MCF 10A (cell line): ENCODE measurements at regions not wholly inside any gene's neighbourhood (a gene's known extent, or its start where the extent isn't known, plus 50 kb on each side); places are given as distances from the start of the nearest gene placed in this dataset.

Experiments used
- BruUV-seq: library from RNA; stranded (reverse); fragments of 400-500 nt; replicated peaks from 2 replicates; lab custom pipeline; 2021; lab: Mats Ljungman, UMichigan
- CTCF ChIA-PET: fragments of 300-600 bp; sonication (Branson Sonifier 250); formaldehyde crosslinking; extraction: SDS; loops from one replicate; lab custom pipeline; 2021; ENCODE audit warnings: antibody characterized with exemption, inconsistent platforms; lab: Yijun Ruan, JAX
- POLR2A ChIA-PET: fragments of 300-600, 350-650 bp; sonication (Branson Sonifier 250); formaldehyde crosslinking; extraction: SDS; loops from one replicate; lab custom pipeline; 2020; ENCODE audit warnings: antibody characterized with exemption, inconsistent platforms; lab: Yijun Ruan, JAX
- DNase-seq: peaks from one replicate; pipeline ENCODE4 v3.0.0-alpha.2; 2018; ENCODE audit not compliant: unreplicated experiment
- H3K27ac Mint-ChIP-seq: one replicate; pipeline ENCODE4 v1.8.0; 2022; ENCODE audit warnings: mild to moderate bottlenecking, low read depth, mixed read lengths; ENCODE audit not compliant: unreplicated experiment
- H3K27me3 Mint-ChIP-seq: one replicate; pipeline ENCODE4 v1.8.0; 2022; ENCODE audit warnings: mixed read lengths; ENCODE audit not compliant: insufficient read depth, unreplicated experiment
- H3K36me3 Mint-ChIP-seq: one replicate; pipeline ENCODE4 v1.8.0; 2022; ENCODE audit warnings: mild to moderate bottlenecking, moderate library complexity, mixed read lengths; ENCODE audit not compliant: insufficient read depth, unreplicated experiment
- H3K4me1 Mint-ChIP-seq: one replicate; pipeline ENCODE4 v1.8.0; 2022; ENCODE audit warnings: mixed read lengths; ENCODE audit not compliant: insufficient read depth, unreplicated experiment
- H3K4me3 Mint-ChIP-seq: one replicate; pipeline ENCODE4 v1.8.0; 2022; ENCODE audit warnings: mild to moderate bottlenecking, moderate library complexity, mixed read lengths; ENCODE audit not compliant: unreplicated experiment
- H3K9me3 Mint-ChIP-seq: one replicate; pipeline ENCODE4 v1.8.0; 2022; ENCODE audit warnings: mixed read lengths; ENCODE audit not compliant: unreplicated experiment
- CTCF ChIP-seq: fragments of 200-600 bp; IDR thresholded peaks from one replicate; pipeline ENCODE4 v1.8.0; 2022; ENCODE audit warnings: antibody characterized with exemption, mild to moderate bottlenecking; ENCODE audit not compliant: unreplicated experiment
- intact Hi-C: fragments of 100-400 bp; cut with micrococcal nuclease; formaldehyde crosslinking; loops from 2 replicates; pipeline ENCODE4 v1.14.1; 2022

GRCh38 chr4:187357045-187357643, 633.5 kb upstream of the FAT1 start:
- BruUV-seq = no TSS peak
- POLR2A ChIA-PET = no interaction called here
- CTCF ChIA-PET = interaction anchor here (0.5 to 1.7 kb wide), 3 partner anchors 7 to 179 kb away, joined by 3 to 4 read pairs (median 3); no protein-coding TSS in a partner anchor
- H3K27ac Mint-ChIP-seq = no peak overlapping the region
- H3K36me3 Mint-ChIP-seq = no peaks in the 10 kb centered on the region
- no peak for DNase-seq
- intact Hi-C loops = no loop called here
- no peaks in the 10 kb centered on the region for H3K9me3 Mint-ChIP-seq
- no peaks in the 10 kb centered on the region for H3K4me1 Mint-ChIP-seq
- H3K4me3 Mint-ChIP-seq = no peak overlapping the region
- TF ChIP-seq CTCF = no peak
- H3K27me3 Mint-ChIP-seq = no peaks in the 10 kb centered on the region

DNA sequence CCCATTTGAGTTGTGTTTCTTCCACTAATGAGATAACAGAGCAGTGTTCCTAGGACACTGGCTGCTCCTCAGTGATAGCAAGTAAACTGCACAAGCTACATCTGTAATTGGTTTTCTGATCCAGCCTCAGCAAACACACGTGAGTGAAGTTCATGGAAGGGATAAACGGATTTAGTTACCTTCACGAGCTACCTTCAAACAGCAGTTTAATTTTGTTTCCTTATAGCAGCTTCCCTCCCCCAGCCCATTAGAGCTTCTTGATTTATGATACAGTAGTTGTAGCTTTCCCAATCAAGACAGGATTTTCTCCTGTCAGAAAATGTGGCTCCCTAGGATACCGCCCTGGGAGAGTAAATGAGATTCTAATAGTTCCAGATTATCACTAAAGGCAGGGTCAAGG, 634.2 kb upstream of the FAT1 start:
- H3K4me3 Mint-ChIP-seq = no peak overlapping the region
- H3K27me3 Mint-ChIP-seq = no peaks in the 10 kb centered on the region
- no peak overlapping the region for H3K27ac Mint-ChIP-seq
- DNase-seq = no peak
- H3K4me1 Mint-ChIP-seq = no peaks in the 10 kb centered on the region
- no peak for TF ChIP-seq CTCF
- no TSS peak for BruUV-seq
- POLR2A ChIA-PET = no interaction called here
- intact Hi-C loops = no loop called here
- H3K9me3 Mint-ChIP-seq = no peaks in the 10 kb centered on the region
- CTCF ChIA-PET = interaction anchor here (0.5 to 1.7 kb wide), 4 partner anchors 8 to 1267 kb away, joined by 3 to 4 read pairs (median 3); no protein-coding TSS in a partner anchor
- H3K36me3 Mint-ChIP-seq = no peaks in the 10 kb centered on the region

DNA sequence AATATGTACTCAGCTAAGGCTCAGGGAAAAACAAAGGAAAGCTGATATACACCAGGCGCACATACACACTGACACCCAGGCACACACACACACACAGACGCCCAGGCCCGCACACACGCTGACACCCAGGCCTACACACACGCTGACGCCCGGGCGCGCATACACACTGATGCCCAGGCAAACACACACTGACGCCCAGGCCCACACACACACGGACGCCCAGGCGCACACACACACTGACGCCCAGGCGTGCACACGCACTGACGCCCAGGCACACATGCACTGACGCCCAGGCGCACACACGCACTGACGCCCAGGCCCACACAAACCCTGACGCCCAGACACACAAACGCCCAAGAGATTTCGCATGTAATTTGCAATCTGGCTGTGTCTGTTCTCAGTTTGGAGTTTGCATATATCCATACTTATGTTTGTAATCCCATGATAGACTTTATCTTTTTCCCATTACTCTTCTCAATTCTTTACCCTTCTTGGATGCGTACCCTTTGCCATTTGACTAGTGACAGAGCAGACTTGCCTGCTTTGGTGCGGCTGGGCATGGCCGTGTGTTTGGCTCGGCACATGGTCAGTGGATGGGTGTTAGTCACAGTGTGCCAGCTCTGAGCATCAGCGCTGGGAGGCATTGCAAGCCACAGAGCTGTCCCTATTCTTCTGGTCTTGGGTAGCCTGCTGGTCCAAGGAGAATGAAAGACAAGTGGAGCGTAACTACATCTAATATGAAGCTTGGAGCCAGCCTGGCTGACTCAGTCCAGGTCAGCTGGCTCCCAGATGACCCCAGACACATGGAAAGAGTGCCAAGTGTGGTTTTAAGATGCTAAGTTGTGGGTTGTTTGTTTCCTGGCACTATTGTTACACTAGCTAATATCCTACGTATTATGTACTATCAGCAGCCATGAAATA, 632.4 kb upstream of the ZFP42 start:
- intact Hi-C loops = no loop called here
- no TSS peak for BruUV-seq
- no peak for TF ChIP-seq CTCF
- Mint-ChIP-seq H3K27ac (no peak overlapping the region), H3K9me3 (no peaks in the 10 kb centered on the region), H3K36me3 (no peaks in the 10 kb centered on the region), H3K4me3 (no peak overlapping the region), H3K27me3 (no peaks in the 10 kb centered on the region), H3K4me1 (no peaks in the 10 kb centered on the region)
- ChIA-PET CTCF (no interaction called here), POLR2A (no interaction called here)
- DNase-seq = no peak

GRCh38 chr4:187364401-187364800, 631.2 kb upstream of the ZFP42 start:
- BruUV-seq = no TSS peak
- Mint-ChIP-seq H3K9me3 (no peaks in the 10 kb centered on the region), H3K4me3 (no peak overlapping the region), H3K4me1 (no peaks in the 10 kb centered on the region), H3K27me3 (no peaks in the 10 kb centered on the region), H3K27ac (no peak overlapping the region), H3K36me3 (no peaks in the 10 kb centered on the region)
- ChIA-PET CTCF (no interaction called here), POLR2A (no interaction called here)
- intact Hi-C loops = no loop called here
- no peak for TF ChIP-seq CTCF
- no peak for DNase-seq
